ENCODE measurements at regions not wholly inside any gene's neighbourhood (a gene's known extent, or its start where the extent isn't known, plus 50 kb on each side); places are given as distances from the start of the nearest gene placed in this dataset.

GRCh38 chr3:111412656-111413055, 129.3 kb upstream of the CD96 start:
- Histone ChIP-seq H3K9me3 (ENCODE audit: control insufficient read depth, low read length) (peaks cover 4% of the 10 kb centered on the region), H3K27me3 (ENCODE audit: control insufficient read depth, insufficient read depth, low read length, poor library complexity, severe bottlenecking) (no peaks in the 10 kb centered on the region), H3K4me1 (ENCODE audit: control insufficient read depth, insufficient read depth, low read length) (no peaks in the 10 kb centered on the region), H3K27ac (ENCODE audit: low read depth, low read length) (no peak overlapping the region), H3K9ac (ENCODE audit: extremely low read depth, low read length, poor library complexity, severe bottlenecking) (no peak overlapping the region), H3K4me3 (ENCODE audit: low read length) (no peak overlapping the region), H3K36me3 (ENCODE audit: control insufficient read depth, insufficient read depth, low read length) (no peaks in the 10 kb centered on the region)
- Mint-ChIP-seq H3K9me3 (no peaks in the 10 kb centered on the region), H3K36me3 (ENCODE audit: low read depth) (no peaks in the 10 kb centered on the region), H3K27ac (no peak overlapping the region), H3K4me1 (peaks cover 10% of the 10 kb centered on the region), H3K27me3 (ENCODE audit: insufficient read depth) (no peaks in the 10 kb centered on the region), H3K4me3 (no peak overlapping the region)
- WGBS, 2 experiments (ENCODE audit: insufficient coverage in 1 of 2, insufficient read length in 1 of 2), result 89 to 93% methylated on average over 1 to 4 of the region's 4 CpGs
- no peak for TF ChIP-seq CTCF (conservative IDR thresholded peaks at IDR 0.05)
- no peak for DNase-seq

- Mint-ChIP-seq H3K4me3 (no peak overlapping the region), H3K4me1 (peaks cover 6% of the 10 kb centered on the region), H3K36me3 (ENCODE audit: low read depth) (no peaks in the 10 kb centered on the region), H3K27ac (no peak overlapping the region), H3K9me3 (no peaks in the 10 kb centered on the region), H3K27me3 (ENCODE audit: insufficient read depth) (no peaks in the 10 kb centered on the region)
- DNase-seq, result no peak
- no peak for TF ChIP-seq CTCF (conservative IDR thresholded peaks at IDR 0.05)
- Histone ChIP-seq H3K27ac (ENCODE audit: low read depth, low read length) (no peak overlapping the region), H3K4me3 (ENCODE audit: low read length) (no peak overlapping the region), H3K9me3 (ENCODE audit: control insufficient read depth, low read length) (no peaks in the 10 kb centered on the region), H3K36me3 (ENCODE audit: control insufficient read depth, insufficient read depth, low read length) (no peaks in the 10 kb centered on the region), H3K4me1 (ENCODE audit: control insufficient read depth, insufficient read depth, low read length) (peaks cover 3% of the 10 kb centered on the region), H3K27me3 (ENCODE audit: control insufficient read depth, insufficient read depth, low read length, poor library complexity, severe bottlenecking) (no peaks in the 10 kb centered on the region), H3K9ac (ENCODE audit: extremely low read depth, low read length, poor library complexity, severe bottlenecking) (no peak overlapping the region)
Measured at GRCh38 chr3:111414531-111414930, 127.5 kb upstream of the CD96 start.

- H3K4me3 Mint-ChIP-seq, result no peak overlapping the region
Measured at GRCh38 chr3:111415018-111415417, 127.0 kb upstream of the CD96 start.

More at GRCh38 chr3:111415018-111415417, 127.0 kb upstream of the CD96 start:
- H3K4me1 ChIP-seq (ENCODE audit: control insufficient read depth, insufficient read depth, low read length), result peaks cover 3% of the 10 kb centered on the region
- no peak overlapping the region for H3K27ac ChIP-seq (ENCODE audit: low read depth, low read length)
- Mint-ChIP-seq H3K27ac (no peak overlapping the region), H3K36me3 (ENCODE audit: low read depth) (no peaks in the 10 kb centered on the region), H3K27me3 (ENCODE audit: insufficient read depth) (no peaks in the 10 kb centered on the region), H3K4me1 (peaks cover 6% of the 10 kb centered on the region), H3K9me3 (no peaks in the 10 kb centered on the region)
- no peaks in the 10 kb centered on the region for H3K27me3 ChIP-seq (ENCODE audit: control insufficient read depth, insufficient read depth, low read length, poor library complexity, severe bottlenecking)
- no peak overlapping the region for H3K9ac ChIP-seq (ENCODE audit: extremely low read depth, low read length, poor library complexity, severe bottlenecking)
- H3K4me3 ChIP-seq (ENCODE audit: low read length), result no peak overlapping the region
- H3K9me3 ChIP-seq (ENCODE audit: control insufficient read depth, low read length), result no peaks in the 10 kb centered on the region
- TF ChIP-seq CTCF (conservative IDR thresholded peaks at IDR 0.05), result no peak
- no peak for DNase-seq
- H3K36me3 ChIP-seq (ENCODE audit: control insufficient read depth, insufficient read depth, low read length), result no peaks in the 10 kb centered on the region
